Peyer's patch (tissue), 4 donors: ENCODE measurements at regions not wholly inside any gene's neighbourhood (a gene's known extent, or its start where the extent isn't known, plus 50 kb on each side); places are given as distances from the start of the nearest gene placed in this dataset.

Source experiments
- DNase-seq, 3 donors: peaks; one replicate each; pipeline ENCODE4 v3.0.0-alpha.2; 2017 to 2019
- H3K27ac ChIP-seq, 4 donors: fragments of 200-600 bp; sonication (generic); one replicate each; pipeline ENCODE4 v1.5.1; 2016 to 2019
- H3K27me3 ChIP-seq, 2 donors: fragments of 200-600 bp; sonication (generic); one replicate each; pipeline ENCODE4 v1.5.1; 2019
- H3K36me3 ChIP-seq, 3 donors: fragments of 200-600 bp; sonication (generic); one replicate each; pipeline ENCODE4 v1.5.1; 2016 to 2019
- H3K4me1 ChIP-seq, 4 donors: fragments of 200-600 bp; sonication (generic); one replicate each; pipeline ENCODE4 v1.5.1; 2016 to 2019
- H3K4me3 ChIP-seq, 4 donors: fragments of 200-600 bp; sonication (generic); 1 replicate in 3 of 4; 2 replicates in 1 of 4; pipeline ENCODE4 v1.5.1; 2016 to 2019; ENCODE audit warnings: mild to moderate bottlenecking in 1 of 4
- H3K9me3 ChIP-seq, 4 donors: fragments of 200-600 bp; sonication (generic); one replicate each; pipeline ENCODE4 v1.5.1; 2016 to 2019; ENCODE audit warnings: mild to moderate bottlenecking in 1 of 4
- CTCF ChIP-seq, 6 experiments: fragments of 450-650 bp in 4 of 6; fragments of 200-600 bp in 2 of 6; sonication (generic) in 1 of 6; IDR thresholded peaks; one replicate each; pipeline ENCODE4 v1.5.1; 2017 to 2019; ENCODE audit warnings: antibody characterized with exemption in 6 of 6, mild to moderate bottlenecking in 3 of 6, moderate library complexity in 1 of 6
- POLR2A ChIP-seq, 2 donors: fragments of 450-650 bp; IDR thresholded peaks; one replicate each; pipeline ENCODE4 v1.5.1; 2017; ENCODE audit warnings: antibody characterized with exemption in 2 of 2, mild to moderate bottlenecking in 2 of 2, moderate library complexity in 2 of 2

- H3K36me3 ChIP-seq: no peaks in the 10 kb centered on the region
- H3K27me3 ChIP-seq: no peaks in the 10 kb centered on the region
- H3K4me3 ChIP-seq: no peak overlapping the region
- H3K4me1 ChIP-seq: no peaks in the 10 kb centered on the region
- no peak overlapping the region for H3K27ac ChIP-seq
- no peak for TF ChIP-seq POLR2A (IDR thresholded peaks at IDR 0.05)
- TF ChIP-seq CTCF (IDR thresholded peaks at IDR 0.05): no peak
- no peak for DNase-seq
- H3K9me3 ChIP-seq: no peaks in the 10 kb centered on the region
Observed at GRCh38 chr1:14309984-14310383, 288.5 kb upstream of the KAZN start.

GRCh38 chr1:14310476-14310875, 288.0 kb upstream of the KAZN start:
- Histone ChIP-seq H3K27me3 (no peaks in the 10 kb centered on the region), H3K36me3 (no peaks in the 10 kb centered on the region), H3K4me1 (no peaks in the 10 kb centered on the region), H3K27ac (no peak overlapping the region), H3K9me3 (no peaks in the 10 kb centered on the region), H3K4me3 (no peak overlapping the region)
- DNase-seq: no peak
- TF ChIP-seq POLR2A (IDR thresholded peaks at IDR 0.05) (no peak), CTCF (IDR thresholded peaks at IDR 0.05) (no peak)

- Histone ChIP-seq H3K27ac (no peak overlapping the region), H3K9me3 (no peaks in the 10 kb centered on the region), H3K4me1 (no peaks in the 10 kb centered on the region), H3K4me3 (no peak overlapping the region), H3K27me3 (no peaks in the 10 kb centered on the region), H3K36me3 (no peaks in the 10 kb centered on the region)
- no peak for DNase-seq
- TF ChIP-seq CTCF (IDR thresholded peaks at IDR 0.05) (no peak), POLR2A (IDR thresholded peaks at IDR 0.05) (no peak)
Observed at GRCh38 chr1:14313731-14314431, 284.6 kb upstream of the KAZN start.

GRCh38 chr1:14318830-14319229, 279.7 kb upstream of the KAZN start:
- Histone ChIP-seq H3K27me3 (no peaks in the 10 kb centered on the region), H3K27ac (no peak overlapping the region), H3K4me3 (no peak overlapping the region), H3K4me1 (peaks cover 0 to 1% (median 0%) of the 10 kb centered on the region in 4 donors), H3K9me3 (no peaks in the 10 kb centered on the region), H3K36me3 (no peaks in the 10 kb centered on the region)
- TF ChIP-seq CTCF (IDR thresholded peaks at IDR 0.05) (no peak), POLR2A (IDR thresholded peaks at IDR 0.05) (no peak)
- DNase-seq: no peak

GRCh38 chr1:14320518-14320917, 278.0 kb upstream of the KAZN start:
- no peak overlapping the region for H3K27ac ChIP-seq
- TF ChIP-seq POLR2A (IDR thresholded peaks at IDR 0.05) (no peak), CTCF (IDR thresholded peaks at IDR 0.05) (no peak)
- no peaks in the 10 kb centered on the region for H3K27me3 ChIP-seq
- H3K9me3 ChIP-seq: no peaks in the 10 kb centered on the region
- no peaks in the 10 kb centered on the region for H3K36me3 ChIP-seq
- peaks cover 0 to 4% (median 0%) of the 10 kb centered on the region in 4 donors for H3K4me1 ChIP-seq
- no peak for DNase-seq
- H3K4me3 ChIP-seq: no peak overlapping the region

GRCh38 chr1:14320986-14321385, 277.5 kb upstream of the KAZN start:
- no peaks in the 10 kb centered on the region for H3K9me3 ChIP-seq
- no peaks in the 10 kb centered on the region for H3K36me3 ChIP-seq
- H3K4me3 ChIP-seq: no peak overlapping the region
- TF ChIP-seq CTCF (IDR thresholded peaks at IDR 0.05): no peak
- TF ChIP-seq POLR2A (IDR thresholded peaks at IDR 0.05): no peak
- DNase-seq: no peak
- no peak overlapping the region for H3K27ac ChIP-seq
- no peaks in the 10 kb centered on the region for H3K27me3 ChIP-seq
- H3K4me1 ChIP-seq: peaks cover 0 to 4% (median 0%) of the 10 kb centered on the region in 4 donors
